Neural cell (in vitro differentiated cells): ENCODE measurements at regions not wholly inside any gene's neighbourhood (a gene's known extent, or its start where the extent isn't known, plus 50 kb on each side); places are given as distances from the start of the nearest gene placed in this dataset.

Experiments used
- H2AFZ ChIP-seq: fragments of 200-600, 300-800 bp; sonication (generic), shearing (Covaris generic); 2 replicates; pipeline ENCODE4 v1.6.0; 2014; ENCODE audit warnings: low read depth, mild to moderate bottlenecking, antibody characterized with exemption, low read length, moderate library complexity
- H3F3A ChIP-seq: fragments of 200-600 bp; shearing (Covaris generic); 2 replicates; pipeline ENCODE4 v1.6.1; 2016; ENCODE audit warnings: mild to moderate bottlenecking, moderate library complexity, mixed read lengths, antibody characterized with exemption, low read length; ENCODE audit not compliant: insufficient read depth, poor library complexity, severe bottlenecking
- H3K27ac ChIP-seq: fragments of 200-600, 300-800 bp; sonication (generic), shearing (Covaris generic); 2 replicates; pipeline ENCODE4 v1.5.1; 2014; ENCODE audit warnings: mild to moderate bottlenecking, low read length, moderate library complexity
- H3K27me3 ChIP-seq: fragments of 300-800, 200-600 bp; sonication (generic), shearing (Covaris generic); 2 replicates; pipeline ENCODE4 v1.6.0; 2014; ENCODE audit warnings: mild to moderate bottlenecking, low read depth, low read length, moderate library complexity; ENCODE audit not compliant: insufficient read depth
- H3K36me3 ChIP-seq: fragments of 300-800, 200-600 bp; sonication (generic), shearing (Covaris generic); 2 replicates; pipeline ENCODE4 v1.5.1; 2014; ENCODE audit warnings: mild to moderate bottlenecking, antibody characterized with exemption, low read length, moderate library complexity; ENCODE audit not compliant: insufficient read depth
- H3K4me2 ChIP-seq: fragments of 300-800, 200-600 bp; sonication (generic), shearing (Covaris generic); 2 replicates; pipeline ENCODE4 v1.6.0; 2014; ENCODE audit warnings: mild to moderate bottlenecking, low read length
- H3K4me3 ChIP-seq: fragments of 300-800, 200-600 bp; sonication (generic), shearing (Covaris generic); 2 replicates; pipeline ENCODE4 v1.5.1; 2014; ENCODE audit warnings: mild to moderate bottlenecking, low read length, moderate library complexity
- H3K79me2 ChIP-seq: fragments of 200-600 bp; shearing (Covaris generic); replicated peaks from 2 replicates; pipeline ENCODE4 v1.6.0; 2014; ENCODE audit warnings: mild to moderate bottlenecking, low read length, moderate library complexity; ENCODE audit not compliant: insufficient read depth
- H3K9ac ChIP-seq: fragments of 300-800, 200-600 bp; sonication (generic), shearing (Covaris generic); 2 replicates; pipeline ENCODE4 v1.6.1; 2016; ENCODE audit warnings: mild to moderate bottlenecking, low read length, mixed read lengths
- H3K9me2 ChIP-seq: fragments of 200-600 bp; shearing (Covaris generic); 2 replicates; pipeline ENCODE4 v1.6.1; 2016; ENCODE audit warnings: mild to moderate bottlenecking, low read length, mixed read lengths; ENCODE audit not compliant: insufficient read depth
- H3K9me3 ChIP-seq: fragments of 200-600, 300-800 bp; sonication (generic), shearing (Covaris generic); 2 replicates; pipeline ENCODE4 v1.6.1; 2016; ENCODE audit warnings: mild to moderate bottlenecking, mixed run types, low read length, moderate library complexity, mixed read lengths
- H4K20me1 ChIP-seq: fragments of 200-600 bp; shearing (Covaris generic); 2 replicates; pipeline ENCODE4 v1.6.1; 2016; ENCODE audit warnings: mild to moderate bottlenecking, mixed run types; ENCODE audit not compliant: insufficient read depth
- CTCF ChIP-seq: fragments of 450-650 bp; IDR thresholded peaks from 2 replicates; pipeline ENCODE4 v1.5.1; 2014; ENCODE audit warnings: antibody characterized with exemption, mild to moderate bottlenecking, moderate library complexity; ENCODE audit not compliant: poor library complexity, severe bottlenecking
- EP300 ChIP-seq: fragments of 450-650 bp; conservative IDR thresholded peaks from 2 replicates; pipeline ENCODE4 v1.6.1; 2014; ENCODE audit warnings: antibody characterized with exemption, mild to moderate bottlenecking, moderate library complexity; ENCODE audit not compliant: poor library complexity, severe bottlenecking
- EZH2 ChIP-seq: fragments of 200-600, 300-800 bp; shearing (Covaris generic), sonication (generic); IDR thresholded peaks from 2 replicates; pipeline ENCODE4 v1.6.1; 2014; ENCODE audit warnings: antibody characterized with exemption, low read length, borderline replicate concordance, mild to moderate bottlenecking; ENCODE audit not compliant: insufficient read depth, poor library complexity, severe bottlenecking
- MXI1 ChIP-seq: fragments of 450-650 bp; conservative IDR thresholded peaks from 2 replicates; pipeline ENCODE4 v1.6.1; 2014; ENCODE audit warnings: antibody characterized with exemption, mild to moderate bottlenecking; ENCODE audit not compliant: poor library complexity, severe bottlenecking
- POLR2AphosphoS5 ChIP-seq: IDR thresholded peaks from 2 replicates; pipeline ENCODE4 v1.6.1; 2012
- RAD21 ChIP-seq: fragments of 450-650 bp; conservative IDR thresholded peaks from 2 replicates; pipeline ENCODE4 v1.6.1; 2014; ENCODE audit warnings: antibody characterized with exemption, mild to moderate bottlenecking, moderate library complexity
- REST ChIP-seq: IDR thresholded peaks from 2 replicates; pipeline ENCODE4 v1.6.1; 2012; ENCODE audit warnings: borderline replicate concordance
- SMC3 ChIP-seq: fragments of 450-650 bp; conservative IDR thresholded peaks from 2 replicates; pipeline ENCODE4 v1.6.1; 2014; ENCODE audit warnings: antibody characterized with exemption, mild to moderate bottlenecking, moderate library complexity; ENCODE audit not compliant: poor library complexity
- TAF1 ChIP-seq: IDR thresholded peaks from 2 replicates; pipeline ENCODE4 v1.6.1; 2012; ENCODE audit warnings: low read depth

DNA sequence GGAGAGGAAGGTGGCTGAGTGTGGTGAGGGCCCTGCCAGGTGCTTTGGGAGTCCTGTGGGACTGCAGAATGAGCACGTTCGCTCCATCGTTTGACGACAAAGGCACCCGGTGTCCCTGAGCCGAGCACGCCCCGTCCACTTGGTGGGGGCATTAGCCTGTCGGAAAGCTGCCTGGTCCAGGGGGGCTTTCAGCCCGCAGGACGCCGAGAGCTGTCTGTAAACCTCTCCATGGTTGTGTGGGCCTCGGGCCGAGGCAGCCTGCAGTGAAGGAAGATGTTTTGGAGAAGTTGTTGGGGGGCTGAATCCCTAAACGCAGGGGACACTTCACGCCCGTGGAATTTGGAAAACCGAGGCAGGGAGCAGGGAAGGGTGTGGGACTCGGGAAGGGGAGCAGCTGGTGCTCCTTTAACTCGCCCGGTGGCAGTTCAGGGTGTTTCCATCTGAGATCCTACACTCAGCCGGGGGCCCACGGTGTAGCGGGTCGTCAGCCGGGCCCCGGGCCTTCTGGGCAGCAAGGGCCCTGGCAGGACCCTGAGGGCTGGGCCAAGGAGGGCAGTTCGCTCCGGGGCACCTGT lies 53.8 kb downstream of the MRPL36 start:
- no peak overlapping the region for H3K4me3 ChIP-seq
- no peak overlapping the region for H2AFZ ChIP-seq
- H3F3A ChIP-seq, result no peaks in the 10 kb centered on the region
- no peak overlapping the region for H3K27ac ChIP-seq
- H4K20me1 ChIP-seq, result no peaks in the 10 kb centered on the region
- peaks cover 4% of the 10 kb centered on the region for H3K9me3 ChIP-seq
- H3K79me2 ChIP-seq, result no peaks in the 10 kb centered on the region
- no peak overlapping the region for H3K9ac ChIP-seq
- no peak overlapping the region for H3K4me2 ChIP-seq
- H3K9me2 ChIP-seq, result no peaks in the 10 kb centered on the region
- no peak for TF ChIP-seq POLR2AphosphoS5
- TF ChIP-seq EP300, result no peak
- TF ChIP-seq MXI1, result no peak
- no peak for TF ChIP-seq CTCF
- no peak for TF ChIP-seq TAF1
- TF ChIP-seq EZH2, result no peak
- no peak for TF ChIP-seq RAD21
- no peak for TF ChIP-seq SMC3
- TF ChIP-seq REST, result no peak
- H3K27me3 ChIP-seq, result no peaks in the 10 kb centered on the region
- H3K36me3 ChIP-seq, result no peaks in the 10 kb centered on the region

GRCh38 chr5:1745123-1745795 lies 54.4 kb downstream of the MRPL36 start:
- Histone ChIP-seq H3F3A (no peaks in the 10 kb centered on the region), H3K9me3 (peaks cover 4% of the 10 kb centered on the region), H4K20me1 (no peaks in the 10 kb centered on the region), H3K4me2 (no peak overlapping the region), H3K36me3 (no peaks in the 10 kb centered on the region), H3K27ac (no peak overlapping the region), H3K9me2 (no peaks in the 10 kb centered on the region), H3K9ac (no peak overlapping the region), H3K4me3 (no peak overlapping the region), H2AFZ (no peak overlapping the region), H3K27me3 (no peaks in the 10 kb centered on the region), H3K79me2 (no peaks in the 10 kb centered on the region)
- no peak for TF ChIP-seq EZH2
- TF ChIP-seq SMC3, result no peak
- no peak for TF ChIP-seq CTCF
- TF ChIP-seq MXI1, result no peak
- no peak for TF ChIP-seq TAF1
- no peak for TF ChIP-seq RAD21
- no peak for TF ChIP-seq POLR2AphosphoS5
- no peak for TF ChIP-seq REST
- no peak for TF ChIP-seq EP300
